ENCODE measurements at regions not wholly inside any gene's neighbourhood (a gene's known extent, or its start where the extent isn't known, plus 50 kb on each side); places are given as distances from the start of the nearest gene placed in this dataset.

DNA sequence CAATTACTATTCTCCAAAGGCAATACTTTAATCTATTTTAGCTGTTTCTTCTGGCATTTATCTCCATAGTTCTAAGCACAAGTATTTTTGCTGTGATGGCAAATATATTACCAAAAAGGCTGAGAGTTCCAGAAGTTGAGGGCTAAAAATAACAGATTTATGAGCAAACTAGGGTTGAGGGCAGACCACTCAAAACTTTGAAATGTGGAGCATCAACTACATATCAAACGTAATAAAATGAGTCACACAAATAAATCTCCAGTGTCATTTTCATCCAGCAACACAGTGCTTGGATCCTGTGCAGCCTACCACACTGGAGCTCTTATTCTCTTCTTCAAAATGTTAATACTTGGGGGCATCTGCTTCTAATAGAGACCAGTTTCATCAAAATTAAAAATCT, 163.9 kb downstream of the HS3ST1 start:
- no peak for DNase-seq

DNA sequence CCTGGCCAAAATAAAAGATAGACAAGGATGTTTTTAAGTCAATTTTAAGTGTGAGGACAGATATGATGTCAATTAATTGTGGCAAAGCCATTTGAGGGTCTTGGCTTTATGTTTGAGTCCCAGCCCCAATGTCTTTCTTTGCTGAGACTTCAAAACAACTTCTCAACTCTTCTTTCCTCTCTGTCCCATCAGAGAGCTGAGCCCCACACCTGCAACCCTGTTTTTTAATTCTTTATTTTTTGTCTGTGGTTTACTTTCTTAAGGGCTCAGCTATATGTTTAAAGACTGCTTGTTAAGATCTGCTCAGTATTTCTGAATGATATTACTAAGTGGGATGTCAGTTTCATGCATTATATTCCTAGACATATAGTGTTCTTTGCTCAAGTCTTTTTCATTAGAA, 164.3 kb downstream of the HS3ST1 start:
- no peak for DNase-seq

DNA sequence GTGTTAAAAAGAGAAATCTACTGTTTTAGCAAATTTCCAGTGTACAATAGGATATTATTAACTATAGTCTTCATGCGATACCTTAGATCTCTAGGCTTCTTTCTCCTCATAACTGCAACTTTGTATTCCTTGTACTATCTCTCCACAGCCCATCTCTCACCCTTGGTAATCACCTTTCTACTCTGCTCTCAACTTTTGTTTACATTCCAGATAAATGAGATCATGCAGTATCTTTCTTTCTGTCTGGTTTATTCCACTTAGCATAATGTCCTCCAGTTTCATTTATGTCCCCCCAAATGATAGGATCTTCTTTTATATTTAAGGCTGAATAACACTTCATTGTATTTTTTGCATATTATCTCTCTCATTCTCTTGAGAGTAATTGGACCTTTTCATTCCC, 165.5 kb downstream of the HS3ST1 start:
- DNase-seq: no peak

DNA sequence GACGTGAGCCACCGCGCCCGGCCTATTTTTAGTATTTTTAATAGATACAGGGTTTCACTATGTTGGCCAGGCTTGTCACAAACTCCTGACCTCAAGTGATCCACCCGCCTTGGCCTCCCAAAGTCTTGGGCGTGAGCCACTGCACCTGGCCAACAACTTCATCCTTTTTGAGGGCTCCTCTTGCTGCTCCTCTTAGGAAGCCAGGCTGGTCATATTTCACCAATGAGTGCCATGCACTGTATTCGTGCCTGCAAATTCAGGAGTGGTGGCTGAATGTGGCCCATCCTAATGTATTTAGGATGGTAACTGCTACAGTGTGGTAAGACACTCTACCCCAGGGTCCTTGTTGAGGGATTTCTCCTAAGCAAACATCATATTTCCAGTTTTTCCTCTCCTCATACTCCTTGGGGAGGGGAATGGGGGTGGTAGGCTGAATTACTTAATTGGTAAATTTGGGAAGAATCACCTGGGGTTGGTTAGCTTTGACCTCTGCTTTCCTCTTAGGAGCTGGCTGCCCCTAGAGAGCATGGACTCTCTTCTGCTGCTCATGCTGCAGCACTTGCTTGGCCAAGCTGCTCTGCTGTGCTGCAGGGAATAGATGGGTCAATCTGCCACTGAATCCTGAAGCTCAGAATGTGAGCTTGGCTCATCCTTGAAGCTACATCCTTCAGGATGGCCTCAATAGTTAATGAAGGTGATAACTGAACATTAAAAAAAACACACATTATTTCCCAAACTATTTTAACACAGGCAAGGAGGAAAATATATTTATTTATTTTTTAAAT, 167.4 kb downstream of the HS3ST1 start:
- DNase-seq: no peak

DNA sequence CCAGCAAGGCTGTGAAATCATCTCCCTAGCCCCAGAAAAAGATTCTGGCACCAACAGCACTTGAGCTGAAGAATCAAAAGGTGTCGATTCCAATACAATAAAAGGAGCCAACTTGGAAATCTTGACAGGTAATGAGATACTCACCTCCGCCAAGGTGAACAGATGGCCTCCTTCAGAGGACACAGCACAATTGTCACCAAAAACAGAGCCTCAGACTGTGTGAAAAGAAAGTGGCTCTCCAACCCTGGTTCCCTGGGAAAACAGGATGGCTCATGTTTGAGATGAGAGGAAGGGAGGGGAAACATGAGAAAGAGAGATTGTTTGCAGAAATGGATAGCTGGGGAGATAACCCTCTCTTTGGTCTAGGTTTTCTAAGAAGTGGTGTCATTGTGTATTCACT, 168.9 kb downstream of the HS3ST1 start:
- no peak for DNase-seq

DNA sequence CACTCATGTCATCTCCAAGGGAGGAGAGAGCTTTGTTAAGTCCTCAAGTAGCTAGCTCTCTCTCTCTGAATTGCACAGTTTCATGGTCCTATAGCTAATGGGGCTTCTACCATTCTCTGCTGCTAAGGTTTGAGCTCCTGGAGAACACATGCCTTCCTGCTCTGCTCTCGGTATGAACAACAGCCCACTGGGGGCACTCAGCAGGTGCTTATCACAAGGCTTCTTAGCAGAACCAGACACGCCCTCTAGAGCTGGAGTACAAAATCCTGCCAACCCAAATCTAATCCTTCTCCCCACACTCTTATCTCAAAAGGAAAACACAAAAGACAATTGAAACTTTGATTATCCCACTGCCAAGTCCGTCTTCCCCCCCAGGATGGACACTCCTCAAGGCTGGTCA, 176.5 kb downstream of the HS3ST1 start:
- DNase-seq: no peak

DNA sequence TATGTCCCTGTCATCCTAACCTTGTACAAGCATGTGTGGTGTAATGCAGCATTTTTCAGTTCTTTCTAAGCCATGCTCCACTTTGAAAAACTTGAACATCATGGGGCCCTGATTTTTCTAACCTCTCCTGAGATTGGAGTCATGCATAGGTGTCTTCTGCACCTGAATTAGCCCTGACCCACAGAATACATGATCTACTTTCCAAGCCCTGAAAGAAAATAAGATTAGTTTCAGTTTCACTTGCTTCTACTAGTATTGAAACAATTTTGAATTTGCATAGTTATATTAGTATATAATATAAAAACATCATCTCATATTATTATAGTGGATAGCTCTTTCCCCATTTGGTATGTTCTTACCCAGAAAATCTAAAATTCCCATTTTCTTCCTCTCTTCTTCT, 178.2 kb downstream of the HS3ST1 start:
- DNase-seq: no peak

DNA sequence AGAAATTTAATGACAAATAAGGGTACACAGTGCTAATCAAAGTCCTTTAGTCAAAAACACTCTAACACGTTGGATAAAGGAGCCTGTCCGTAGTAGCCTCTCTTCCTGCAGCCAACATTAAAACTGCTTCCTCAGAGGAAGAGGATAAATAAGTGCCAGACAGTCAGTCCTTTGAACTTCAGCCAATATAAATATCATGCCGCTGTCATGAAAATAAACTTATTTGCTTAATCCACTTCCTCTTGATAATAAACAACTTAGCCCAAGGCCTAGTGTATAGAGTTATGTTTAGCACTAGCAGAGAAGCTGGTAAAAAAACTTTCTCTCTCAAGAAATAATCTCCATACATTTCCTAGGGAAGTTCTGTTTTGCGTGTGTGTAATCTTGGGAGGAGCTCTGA, 196.7 kb downstream of the HS3ST1 start:
- no peak for DNase-seq

DNA sequence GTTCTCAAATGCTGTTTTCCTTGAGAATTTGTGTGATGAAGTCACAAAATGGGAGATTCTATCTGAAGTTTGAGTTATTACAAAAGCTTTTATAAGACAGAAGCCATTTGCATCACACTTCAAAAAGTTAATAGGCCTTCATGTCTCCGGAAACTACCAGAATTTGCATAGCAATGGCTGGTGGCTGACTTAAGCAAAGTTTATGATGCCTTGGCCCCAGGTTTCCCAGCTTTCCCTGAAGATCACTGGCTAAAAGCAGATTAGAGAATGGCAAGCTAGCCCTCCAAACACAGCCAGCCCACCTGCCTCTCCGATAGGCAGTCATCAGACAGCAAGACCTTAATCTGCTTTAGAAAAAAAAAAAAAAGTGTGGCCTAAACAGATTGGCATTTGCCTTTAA, 197.8 kb downstream of the HS3ST1 start:
- no peak for DNase-seq

DNA sequence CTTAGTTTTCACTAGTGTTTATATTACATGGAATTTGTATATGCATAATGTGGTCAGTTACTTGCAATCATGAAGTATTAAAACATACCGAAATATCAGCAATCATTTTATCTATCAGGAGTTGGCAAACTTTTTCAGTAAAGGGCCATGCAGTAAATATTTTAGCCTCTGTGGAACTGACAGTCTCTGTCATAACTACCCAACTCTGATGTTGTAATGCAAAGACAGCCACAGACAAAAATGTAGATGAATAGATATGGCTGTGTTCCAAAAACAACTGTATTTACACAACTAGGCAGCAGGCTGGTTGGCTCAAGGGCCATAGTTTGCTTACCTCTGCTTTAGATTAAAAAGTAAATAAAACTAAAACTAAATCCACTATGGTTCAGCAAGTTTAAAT, 200.2 kb downstream of the HS3ST1 start:
- no peak for DNase-seq

DNA sequence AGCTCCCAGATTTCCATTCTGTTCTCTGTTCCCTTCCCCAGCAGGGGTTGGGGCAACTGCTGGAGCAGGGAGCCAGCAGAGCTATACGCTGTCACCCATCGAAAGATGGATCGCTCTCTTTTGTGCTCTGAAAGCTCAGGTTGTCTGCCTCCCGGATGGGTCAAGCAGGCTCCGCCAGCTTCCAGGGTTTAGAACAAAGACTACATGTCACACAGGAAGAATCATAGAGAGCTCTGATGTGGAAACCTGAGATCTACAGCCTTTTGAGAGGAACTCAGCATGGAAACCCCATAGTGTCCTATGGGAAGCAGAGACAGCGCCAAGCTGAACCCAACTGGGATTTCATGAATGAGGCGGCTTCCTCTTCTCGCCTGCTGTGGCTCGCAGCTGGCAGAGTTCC, 205.4 kb downstream of the HS3ST1 start:
- DNase-seq: no peak

DNA sequence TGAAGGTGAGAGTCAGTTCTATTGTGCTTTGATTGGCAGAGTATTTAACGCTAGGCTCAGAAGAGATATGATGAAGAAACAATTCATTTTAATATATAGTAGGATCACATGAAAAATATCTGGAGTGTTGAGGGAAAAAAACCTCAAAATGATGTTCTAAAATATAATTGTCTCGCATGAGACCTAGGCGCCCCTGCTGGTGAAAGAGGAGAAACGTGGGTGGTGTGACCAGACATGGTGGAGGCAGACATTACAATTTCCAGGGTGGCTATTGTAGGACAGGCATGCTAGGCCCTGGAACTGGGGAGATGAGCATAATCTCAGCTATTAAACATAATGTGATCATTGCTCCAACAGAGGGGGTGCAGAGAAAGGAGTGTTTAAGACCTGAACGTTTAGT, 210.0 kb downstream of the HS3ST1 start:
- DNase-seq: no peak

DNA sequence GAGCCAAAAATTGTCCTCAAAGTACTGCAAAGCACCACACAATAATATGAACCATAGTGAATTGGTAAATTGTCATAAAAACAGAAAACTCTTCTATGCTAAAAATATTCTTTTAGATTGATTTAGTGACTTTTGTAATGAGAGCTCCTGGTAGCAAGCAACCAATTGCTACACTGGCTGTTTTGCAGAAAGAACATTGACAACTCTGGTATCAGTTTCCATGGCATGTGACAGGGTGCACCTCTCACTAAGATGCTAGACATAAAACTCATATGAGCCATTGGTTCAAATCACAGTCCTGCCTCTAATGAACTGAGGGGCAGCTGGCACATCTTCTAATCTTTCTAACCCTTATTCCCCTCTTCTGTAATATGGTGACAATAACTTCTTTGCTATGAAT, 212.2 kb downstream of the HS3ST1 start:
- no peak for DNase-seq

DNA sequence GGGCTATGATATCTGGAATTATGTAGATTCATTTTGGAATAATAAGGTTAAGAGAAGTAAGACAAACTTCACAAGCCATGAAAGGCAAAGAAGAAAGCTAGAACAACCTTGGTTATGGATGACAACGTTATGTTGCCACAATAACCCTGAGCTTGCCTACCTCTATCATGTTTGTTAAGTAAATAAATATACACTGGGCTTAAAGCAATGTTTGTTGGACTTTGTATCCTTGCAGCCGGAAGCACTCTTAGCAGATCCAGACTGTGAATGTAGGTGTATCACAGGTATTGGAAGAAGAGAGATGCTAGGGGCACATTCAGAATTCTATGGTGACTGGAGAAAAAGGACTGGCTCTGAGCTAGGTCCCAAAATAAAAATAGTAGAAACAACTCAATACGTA, 214.4 kb downstream of the HS3ST1 start:
- DNase-seq: no peak

DNA sequence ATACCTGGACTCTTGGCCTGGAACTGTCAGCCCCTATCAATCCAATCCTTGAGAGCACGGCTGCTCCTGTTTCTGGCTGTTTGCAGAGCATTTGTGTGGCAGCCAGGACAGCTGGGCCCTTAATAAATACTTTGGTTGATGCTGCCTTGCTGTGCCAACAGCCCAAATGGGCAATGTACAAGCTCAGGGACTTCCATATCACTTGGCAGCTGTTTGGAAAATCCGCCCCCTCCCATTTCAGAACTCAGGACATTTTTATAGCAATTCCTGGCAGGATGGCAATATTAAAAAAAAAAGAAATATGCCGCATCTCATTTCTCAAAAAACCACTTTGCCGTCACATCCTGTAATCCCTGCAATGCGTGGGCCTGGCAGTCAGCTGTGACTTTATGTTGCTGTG, 218.9 kb downstream of the HS3ST1 start:
- DNase-seq: no peak

DNA sequence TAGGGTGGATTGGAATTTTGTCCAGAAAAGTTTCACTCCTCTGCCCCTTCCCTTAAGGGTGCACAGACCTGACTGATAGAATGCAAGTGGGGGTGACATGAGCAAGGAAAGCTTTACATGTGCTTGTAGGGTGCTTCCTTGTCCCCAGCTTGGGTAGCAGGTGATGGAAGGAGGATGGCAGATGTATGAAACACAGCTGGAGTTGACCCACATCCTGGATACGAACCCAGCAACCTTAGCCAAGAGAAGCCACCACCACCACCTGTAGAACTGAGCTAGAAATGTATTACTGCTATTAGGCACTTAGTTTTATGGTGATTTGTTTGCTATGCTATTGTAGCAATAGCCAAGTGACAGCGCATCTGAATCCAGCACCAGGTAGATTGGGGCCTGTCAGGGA, 227.4 kb downstream of the HS3ST1 start:
- DNase-seq: no peak

DNA sequence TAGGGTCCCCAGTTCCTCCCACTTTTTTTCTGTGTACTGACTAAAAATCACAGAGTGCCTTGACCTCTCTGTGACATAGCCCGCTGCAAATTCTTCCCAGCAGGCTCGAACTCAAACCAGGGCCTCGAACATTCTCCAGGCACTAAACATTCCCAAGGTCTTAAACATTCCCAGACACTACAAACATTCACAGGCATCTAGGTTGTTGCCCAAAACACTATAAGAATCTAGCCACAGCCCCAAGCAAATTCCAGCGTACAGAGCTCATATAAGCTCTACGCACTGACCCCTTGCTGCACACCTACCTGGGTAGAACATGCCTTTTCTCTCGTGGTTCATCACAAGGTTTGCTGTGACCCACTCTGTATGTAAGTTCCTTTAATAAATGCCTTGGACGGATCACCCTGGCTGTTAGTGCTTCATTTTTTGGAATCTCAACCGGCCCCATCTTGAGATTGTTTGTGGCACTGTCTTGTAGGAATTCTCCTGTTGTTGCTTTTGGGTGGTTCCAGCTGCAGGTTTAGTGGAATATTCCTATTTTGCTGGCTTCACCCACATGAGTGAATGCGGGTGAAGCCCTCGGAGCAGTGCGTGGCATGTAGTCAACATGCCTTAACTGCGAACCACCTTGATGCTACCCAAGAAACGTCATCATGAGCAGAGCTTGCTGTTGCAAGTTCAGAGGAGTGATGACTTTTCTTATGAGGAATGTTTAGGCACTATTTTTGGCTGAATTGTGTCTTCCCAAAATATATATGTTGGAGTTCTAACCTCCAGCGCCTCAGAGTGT, 230.0 kb downstream of the HS3ST1 start:
- no peak for DNase-seq

DNA sequence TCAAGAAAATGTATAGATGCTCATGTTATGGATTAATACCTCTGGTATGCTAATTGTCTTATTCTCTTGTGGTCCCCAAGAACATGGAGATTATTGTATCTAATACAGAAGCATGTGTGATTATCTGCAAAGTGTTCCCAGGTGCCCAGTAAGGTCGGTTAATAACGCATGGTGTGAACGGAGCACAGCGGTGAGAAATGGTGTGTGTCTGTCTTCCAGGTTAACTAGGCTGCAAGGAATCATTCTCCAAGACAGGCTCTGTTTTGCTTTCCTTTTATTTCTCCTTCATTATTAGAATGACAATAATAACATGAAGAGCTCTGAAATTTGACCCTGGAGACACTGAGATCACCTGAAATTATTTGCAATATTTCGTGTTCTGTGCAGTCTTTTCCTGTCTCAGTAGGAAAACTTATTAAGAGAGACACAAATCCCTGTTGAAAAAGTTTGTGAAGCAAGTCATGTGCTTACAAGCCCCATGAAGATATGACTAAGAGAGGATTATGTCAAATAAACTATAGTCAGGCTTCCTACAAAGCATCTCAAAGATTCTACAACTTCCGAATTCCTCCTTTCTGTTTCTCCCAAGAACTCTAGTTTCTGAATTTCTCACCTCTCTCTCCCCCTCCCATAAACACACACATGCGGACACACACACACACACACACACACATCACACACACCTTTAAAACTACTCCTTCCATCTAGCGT, 230.9 kb downstream of the HS3ST1 start:
- DNase-seq: no peak

DNA sequence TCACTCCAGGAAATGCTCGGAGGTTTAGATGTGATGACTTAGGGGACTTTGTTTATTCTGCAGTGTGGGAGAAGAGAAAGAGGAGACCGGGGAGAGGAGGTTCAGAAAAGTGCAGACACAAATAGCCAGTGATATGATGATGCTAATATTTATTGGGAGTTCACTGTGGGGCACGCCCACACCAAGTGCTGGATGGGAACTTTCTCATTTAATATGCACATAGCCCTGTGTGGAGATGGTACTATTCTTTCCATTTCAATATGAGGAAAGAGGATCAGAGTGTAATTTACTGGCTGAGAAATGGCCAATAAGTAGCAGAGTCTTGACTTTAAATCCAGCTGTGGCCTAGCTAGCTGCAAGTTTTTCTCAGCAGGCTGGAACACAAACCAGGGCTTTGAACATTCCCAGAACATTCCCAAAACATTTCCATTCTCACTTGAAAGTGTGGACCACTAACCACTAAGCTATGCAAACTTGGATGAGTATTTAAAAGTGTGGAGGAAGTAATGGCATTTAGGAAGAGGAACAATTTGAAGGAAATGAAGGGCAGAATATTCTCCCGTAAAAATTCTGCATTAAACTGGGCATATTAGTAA, 231.7 kb downstream of the HS3ST1 start:
- DNase-seq: no peak

DNA sequence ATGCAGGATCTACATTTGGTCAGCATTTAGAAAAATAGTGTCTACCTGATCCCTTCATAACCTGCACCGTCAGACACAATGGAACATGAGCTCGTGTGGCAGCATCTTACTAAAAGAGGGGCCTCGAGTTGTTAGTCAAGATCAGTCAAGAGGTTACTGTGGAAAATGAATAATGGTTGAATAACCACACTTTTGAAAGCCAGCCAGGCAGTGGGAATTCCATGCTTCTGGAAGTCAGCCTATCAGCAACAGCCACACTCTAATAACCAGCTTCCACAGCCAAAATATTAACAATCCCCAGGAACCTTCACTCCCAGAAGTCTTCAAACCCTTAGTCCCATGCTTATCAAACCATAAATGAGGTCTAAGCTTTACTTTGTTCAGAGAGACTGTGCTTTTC, 234.3 kb downstream of the HS3ST1 start:
- DNase-seq: no peak

DNA sequence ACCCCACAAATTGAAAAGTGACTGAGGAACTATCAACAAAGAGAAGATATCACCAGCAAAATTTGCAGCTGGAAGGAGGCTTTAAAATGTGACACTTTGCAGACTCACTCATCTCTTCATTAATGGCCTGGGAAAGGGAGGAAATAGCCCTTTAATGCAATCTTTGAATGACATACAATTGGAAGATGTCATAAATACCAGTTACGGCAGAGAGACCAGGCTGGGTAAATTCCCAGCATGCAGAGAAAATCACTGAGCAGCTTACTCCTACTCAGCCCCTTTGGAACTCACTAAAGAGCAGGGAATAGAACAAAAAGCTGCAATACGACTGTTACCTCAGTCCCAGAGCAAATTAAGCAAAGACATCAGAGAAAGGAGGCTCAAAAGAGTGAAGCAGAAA, 238.9 kb downstream of the HS3ST1 start:
- DNase-seq: no peak

DNA sequence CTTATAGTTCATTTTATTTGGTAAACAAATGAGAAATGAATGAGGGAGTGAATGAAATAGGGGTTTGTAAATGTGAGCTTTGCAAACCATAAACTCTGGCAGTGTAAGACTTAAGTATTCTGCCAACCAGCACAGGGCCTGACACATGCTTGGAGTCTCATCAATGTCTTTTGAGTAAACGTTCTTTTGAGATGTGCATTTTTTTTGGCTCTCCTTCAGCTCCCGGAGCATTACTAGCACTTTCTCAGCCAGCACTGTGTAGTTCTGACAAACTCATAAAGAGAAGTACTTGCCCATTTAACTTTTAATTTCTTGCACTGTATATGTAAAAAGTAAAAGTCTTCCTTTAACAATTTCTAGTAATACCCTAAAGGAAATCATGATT, 245.3 kb downstream of the HS3ST1 start:
- no peak for DNase-seq

DNA sequence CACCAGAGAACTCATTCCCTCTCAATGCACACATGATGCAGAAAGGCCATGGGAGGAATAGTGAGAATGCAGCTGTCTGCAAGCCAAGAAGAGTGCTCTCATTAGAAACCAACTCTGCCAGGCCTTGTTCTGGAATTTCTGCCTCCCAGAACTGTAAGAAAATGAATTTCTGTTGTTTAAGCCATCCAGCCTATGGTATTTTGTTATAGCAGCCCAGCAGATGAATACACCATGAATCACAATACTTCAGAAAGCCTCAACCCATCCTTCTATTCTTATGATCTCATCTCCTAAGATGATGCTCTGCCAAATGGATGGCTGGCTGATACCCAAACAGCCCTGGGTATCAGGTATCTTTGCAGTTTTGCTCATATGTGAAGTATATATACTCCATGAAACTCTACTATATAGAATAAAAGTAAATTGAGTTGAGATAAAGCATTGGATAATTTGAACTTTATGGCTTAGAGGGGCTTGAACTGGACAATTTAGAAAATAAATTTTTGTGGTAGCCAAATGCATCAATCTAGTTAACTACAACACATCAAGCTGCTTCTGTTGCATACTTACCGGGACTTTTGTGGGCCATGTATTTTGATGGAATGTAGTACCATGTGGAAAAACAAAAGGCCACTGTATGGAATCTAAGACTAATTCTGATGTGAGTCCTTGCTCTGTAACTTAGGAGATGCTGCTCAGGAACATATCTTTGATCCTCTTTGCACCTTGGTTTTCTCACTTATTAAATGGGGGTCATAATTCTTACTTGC, 245.9 kb downstream of the HS3ST1 start:
- no peak for DNase-seq
